ENCODE measurements at regions not wholly inside any gene's neighbourhood (a gene's known extent, or its start where the extent isn't known, plus 50 kb on each side); places are given as distances from the start of the nearest gene placed in this dataset.
A peak's percentile ranks its signal among the peaks of the same experiment; 100 is the strongest.

DNA sequence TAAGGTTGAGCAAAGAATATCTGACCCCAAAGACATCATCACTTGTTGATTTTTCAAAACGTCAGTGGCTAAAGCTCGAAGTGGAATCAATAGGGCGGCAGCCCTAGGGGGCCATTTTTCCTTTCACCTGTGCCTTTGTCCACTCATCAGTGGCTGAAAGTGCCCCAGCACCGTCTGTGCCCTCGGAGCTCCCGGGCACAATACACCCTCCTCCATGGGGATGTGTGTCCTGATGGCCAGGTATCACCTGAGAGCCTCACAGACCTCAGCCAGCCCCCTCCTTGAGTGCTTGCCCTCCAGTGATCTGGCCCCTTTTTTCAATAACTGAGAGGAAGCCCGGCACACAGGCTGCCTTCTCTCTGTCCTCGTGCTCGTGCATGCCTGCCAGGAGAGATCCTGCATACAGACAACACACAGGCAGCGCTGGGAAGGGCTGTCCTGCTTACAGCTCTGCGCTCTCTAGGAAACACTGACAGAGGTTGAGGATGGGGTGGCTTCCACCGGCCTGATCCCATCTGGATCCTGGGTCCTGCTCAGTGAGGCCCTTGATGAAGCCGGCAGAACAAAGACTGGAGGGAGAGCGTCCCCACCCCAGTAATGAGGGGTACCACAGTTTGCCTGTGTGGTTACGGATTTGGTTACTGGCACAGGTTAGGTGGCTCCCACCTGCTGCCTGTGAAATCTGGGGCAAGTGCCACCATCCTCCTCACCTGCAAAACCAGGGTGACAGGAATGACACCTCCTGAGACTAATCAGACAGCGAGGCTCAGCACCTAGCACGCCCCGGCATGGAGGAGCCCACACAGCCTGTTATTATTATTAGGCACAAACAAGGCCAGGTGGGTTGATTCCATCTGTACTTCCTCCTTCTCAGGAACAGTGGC lies 197.5 kb upstream of the RAB6C start:
- no peak overlapping the region for H3K27ac ChIP-seq (ENCODE audit: low read depth in 2 of 2, low read length in 1 of 2)
- POLR2A ChIA-PET, result no interaction called here
- H3K4me2 ChIP-seq, result no peak overlapping the region
- CTCF ChIA-PET, result interaction anchor here (0.6 to 1.0 kb wide), 2 partner anchors 9 to 160 kb away, joined by 3 to 4 read pairs; no protein-coding TSS in a partner anchor
- DNase-seq, result peak; percentile 22
- H3K79me2 ChIP-seq (ENCODE audit: insufficient read depth), result no peaks in the 10 kb centered on the region
- no peaks in the 10 kb centered on the region for H4K20me1 ChIP-seq (ENCODE audit: insufficient read depth)
- no peak overlapping the region for H2AFZ ChIP-seq (ENCODE audit: low read depth)
- H3K9me2 ChIP-seq, result no peaks in the 10 kb centered on the region
- no peak for TF ChIP-seq NRF1 (IDR thresholded peaks at IDR 0.05; ENCODE audit: low read depth, low read length)
- TF ChIP-seq, protein P1, sequence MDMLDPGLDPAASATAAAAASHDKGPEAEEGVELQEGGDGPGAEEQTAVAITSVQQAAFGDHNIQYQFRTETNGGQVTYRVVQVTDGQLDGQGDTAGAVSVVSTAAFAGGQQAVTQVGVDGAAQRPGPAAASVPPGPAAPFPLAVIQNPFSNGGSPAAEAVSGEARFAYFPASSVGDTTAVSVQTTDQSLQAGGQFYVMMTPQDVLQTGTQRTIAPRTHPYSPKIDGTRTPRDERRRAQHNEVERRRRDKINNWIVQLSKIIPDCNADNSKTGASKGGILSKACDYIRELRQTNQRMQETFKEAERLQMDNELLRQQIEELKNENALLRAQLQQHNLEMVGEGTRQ (IDR thresholded peaks at IDR 0.05; ENCODE audit: borderline replicate concordance, low read depth, low read length), result no peak
- H3K36me3 ChIP-seq (replicated peaks in 1 of 2; ENCODE audit: control insufficient read depth in 1 of 2, insufficient read depth in 2 of 2, low read length in 1 of 2), result no peaks in the 10 kb centered on the region
- 34% methylated on average over 15 of the region's 18 CpGs for WGBS (ENCODE audit: low lambda C conversion rate)
- H3K4me1 ChIP-seq (ENCODE audit: control insufficient read depth in 1 of 2, insufficient read depth in 2 of 2, low read depth in 1 of 2, low read length in 1 of 2), result peaks cover 0 to 10% of the 10 kb centered on the region in 2 experiments; a peak in 1 of 4 replicates
- H3K27me3 ChIP-seq (ENCODE audit: insufficient read depth), result no peaks in the 10 kb centered on the region
- H3K4me3 ChIP-seq (ENCODE audit: low read depth in 2 of 2, low read length in 1 of 2), result no peak overlapping the region
- H3K9me3 ChIP-seq, result no peaks in the 10 kb centered on the region
- no peak overlapping the region for H3K9ac ChIP-seq
- H3F3A ChIP-seq (replicated peaks; ENCODE audit: insufficient read depth), result no peaks in the 10 kb centered on the region

DNA sequence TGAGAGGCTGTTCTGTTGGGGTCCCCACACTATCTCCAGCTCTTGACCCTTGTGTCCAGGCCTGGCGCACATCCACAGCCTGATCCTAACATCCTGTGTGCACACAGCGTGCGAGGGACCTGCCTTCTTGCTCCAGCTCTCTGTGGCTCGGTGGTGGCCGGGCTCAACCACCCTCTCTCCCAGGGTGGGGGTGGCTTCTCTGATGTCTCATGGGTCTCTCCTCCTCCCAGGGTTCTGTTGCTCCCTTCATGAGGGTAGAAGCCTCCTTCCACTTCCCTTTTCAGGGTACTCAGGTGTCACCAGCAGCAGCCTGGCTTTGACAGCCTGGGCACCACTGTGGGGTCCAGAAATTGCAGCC lies 196.9 kb upstream of the RAB6C start:
- Histone ChIP-seq H3K9ac (no peak overlapping the region), H3K9me2 (no peaks in the 10 kb centered on the region), H3K27me3 (ENCODE audit: insufficient read depth) (no peaks in the 10 kb centered on the region), H3K4me3 (ENCODE audit: low read depth in 2 of 2, low read length in 1 of 2) (no peak overlapping the region), H3K4me1 (ENCODE audit: control insufficient read depth in 1 of 2, insufficient read depth in 2 of 2, low read depth in 1 of 2, low read length in 1 of 2) (peaks cover 0 to 10% of the 10 kb centered on the region in 2 experiments; a peak in 1 of 4 replicates), H4K20me1 (ENCODE audit: insufficient read depth) (no peaks in the 10 kb centered on the region), H3K79me2 (ENCODE audit: insufficient read depth) (no peaks in the 10 kb centered on the region), H2AFZ (ENCODE audit: low read depth) (no peak overlapping the region), H3K9me3 (no peaks in the 10 kb centered on the region), H3K27ac (ENCODE audit: low read depth in 2 of 2, low read length in 1 of 2) (no peak overlapping the region), H3F3A (replicated peaks; ENCODE audit: insufficient read depth) (no peaks in the 10 kb centered on the region), H3K36me3 (replicated peaks in 1 of 2; ENCODE audit: control insufficient read depth in 1 of 2, insufficient read depth in 2 of 2, low read length in 1 of 2) (no peaks in the 10 kb centered on the region), H3K4me2 (no peak overlapping the region)
- ChIA-PET POLR2A (no interaction called here), CTCF (no interaction called here)
- DNase-seq, result peak; percentile 8
- TF ChIP-seq TEAD4 (IDR thresholded peaks at IDR 0.05; ENCODE audit: borderline replicate concordance, insufficient read depth), result no peak
- TF ChIP-seq MEF2A (IDR thresholded peaks at IDR 0.05; ENCODE audit: borderline replicate concordance, low read depth), result no peak
- TF ChIP-seq, protein P2, sequence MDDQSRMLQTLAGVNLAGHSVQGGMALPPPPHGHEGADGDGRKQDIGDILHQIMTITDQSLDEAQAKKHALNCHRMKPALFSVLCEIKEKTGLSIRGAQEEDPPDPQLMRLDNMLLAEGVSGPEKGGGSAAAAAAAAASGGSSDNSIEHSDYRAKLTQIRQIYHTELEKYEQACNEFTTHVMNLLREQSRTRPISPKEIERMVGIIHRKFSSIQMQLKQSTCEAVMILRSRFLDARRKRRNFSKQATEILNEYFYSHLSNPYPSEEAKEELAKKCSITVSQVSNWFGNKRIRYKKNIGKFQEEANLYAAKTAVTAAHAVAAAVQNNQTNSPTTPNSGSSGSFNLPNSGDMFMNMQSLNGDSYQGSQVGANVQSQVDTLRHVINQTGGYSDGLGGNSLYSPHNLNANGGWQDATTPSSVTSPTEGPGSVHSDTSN (IDR thresholded peaks at IDR 0.05), result no peak
- WGBS (ENCODE audit: low lambda C conversion rate), result 60% methylated on average over 5 of the region's 5 CpGs

DNA sequence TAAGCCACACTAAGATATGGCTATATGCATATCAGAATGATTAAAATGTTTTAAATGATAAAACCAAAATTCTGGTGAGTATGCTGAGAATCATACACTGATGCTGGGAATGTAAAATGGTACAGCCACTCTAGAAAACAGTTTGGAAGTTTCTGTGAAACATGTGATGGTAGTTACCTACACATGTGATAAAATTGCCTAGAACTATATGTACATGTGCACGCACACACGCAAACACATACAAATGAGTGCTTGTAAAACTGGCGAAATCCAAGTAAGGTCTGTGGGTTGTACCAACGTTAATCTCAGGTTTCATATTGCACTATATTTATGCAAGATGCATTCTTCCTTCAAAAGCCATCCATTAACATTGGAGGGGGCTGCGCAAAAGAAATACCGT lies 195.0 kb upstream of the RAB6C start:
- peaks cover 0 to 10% of the 10 kb centered on the region in 2 experiments; a peak in 1 of 4 replicates for H3K4me1 ChIP-seq (ENCODE audit: control insufficient read depth in 1 of 2, insufficient read depth in 2 of 2, low read depth in 1 of 2, low read length in 1 of 2)
- no peaks in the 10 kb centered on the region for H3K79me2 ChIP-seq (ENCODE audit: insufficient read depth)
- no peaks in the 10 kb centered on the region for H4K20me1 ChIP-seq (ENCODE audit: insufficient read depth)
- H3F3A ChIP-seq (replicated peaks; ENCODE audit: insufficient read depth), result no peaks in the 10 kb centered on the region
- no peaks in the 10 kb centered on the region for H3K9me2 ChIP-seq
- ChIA-PET POLR2A (no interaction called here), CTCF (no interaction called here)
- no peak overlapping the region for H3K27ac ChIP-seq (ENCODE audit: low read depth in 2 of 2, low read length in 1 of 2)
- no peak overlapping the region for H3K9ac ChIP-seq
- no peak overlapping the region for H3K4me2 ChIP-seq
- WGBS (ENCODE audit: low lambda C conversion rate), result 69% methylated on average over 6 of the region's 6 CpGs
- H3K36me3 ChIP-seq (replicated peaks in 1 of 2; ENCODE audit: control insufficient read depth in 1 of 2, insufficient read depth in 2 of 2, low read length in 1 of 2), result no peaks in the 10 kb centered on the region
- no peaks in the 10 kb centered on the region for H3K9me3 ChIP-seq
- H2AFZ ChIP-seq (ENCODE audit: low read depth), result no peak overlapping the region
- DNase-seq, result no peak
- H3K27me3 ChIP-seq (ENCODE audit: insufficient read depth), result no peaks in the 10 kb centered on the region
- no peak overlapping the region for H3K4me3 ChIP-seq (ENCODE audit: low read depth in 2 of 2, low read length in 1 of 2)
- no peak for TF ChIP-seq NRF1 (IDR thresholded peaks at IDR 0.05; ENCODE audit: low read depth, low read length)
- no peak for TF ChIP-seq SMC3 (IDR thresholded peaks at IDR 0.05; ENCODE audit: low read depth, low read length)
- TF ChIP-seq, protein P3, sequence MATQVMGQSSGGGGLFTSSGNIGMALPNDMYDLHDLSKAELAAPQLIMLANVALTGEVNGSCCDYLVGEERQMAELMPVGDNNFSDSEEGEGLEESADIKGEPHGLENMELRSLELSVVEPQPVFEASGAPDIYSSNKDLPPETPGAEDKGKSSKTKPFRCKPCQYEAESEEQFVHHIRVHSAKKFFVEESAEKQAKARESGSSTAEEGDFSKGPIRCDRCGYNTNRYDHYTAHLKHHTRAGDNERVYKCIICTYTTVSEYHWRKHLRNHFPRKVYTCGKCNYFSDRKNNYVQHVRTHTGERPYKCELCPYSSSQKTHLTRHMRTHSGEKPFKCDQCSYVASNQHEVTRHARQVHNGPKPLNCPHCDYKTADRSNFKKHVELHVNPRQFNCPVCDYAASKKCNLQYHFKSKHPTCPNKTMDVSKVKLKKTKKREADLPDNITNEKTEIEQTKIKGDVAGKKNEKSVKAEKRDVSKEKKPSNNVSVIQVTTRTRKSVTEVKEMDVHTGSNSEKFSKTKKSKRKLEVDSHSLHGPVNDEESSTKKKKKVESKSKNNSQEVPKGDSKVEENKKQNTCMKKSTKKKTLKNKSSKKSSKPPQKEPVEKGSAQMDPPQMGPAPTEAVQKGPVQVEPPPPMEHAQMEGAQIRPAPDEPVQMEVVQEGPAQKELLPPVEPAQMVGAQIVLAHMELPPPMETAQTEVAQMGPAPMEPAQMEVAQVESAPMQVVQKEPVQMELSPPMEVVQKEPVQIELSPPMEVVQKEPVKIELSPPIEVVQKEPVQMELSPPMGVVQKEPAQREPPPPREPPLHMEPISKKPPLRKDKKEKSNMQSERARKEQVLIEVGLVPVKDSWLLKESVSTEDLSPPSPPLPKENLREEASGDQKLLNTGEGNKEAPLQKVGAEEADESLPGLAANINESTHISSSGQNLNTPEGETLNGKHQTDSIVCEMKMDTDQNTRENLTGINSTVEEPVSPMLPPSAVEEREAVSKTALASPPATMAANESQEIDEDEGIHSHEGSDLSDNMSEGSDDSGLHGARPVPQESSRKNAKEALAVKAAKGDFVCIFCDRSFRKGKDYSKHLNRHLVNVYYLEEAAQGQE (IDR thresholded peaks at IDR 0.05; ENCODE audit: low read depth, low read length), result no peak
- no peak for TF ChIP-seq RAD21 (IDR thresholded peaks at IDR 0.05; ENCODE audit: low read length)
- TF ChIP-seq MXI1 (IDR thresholded peaks at IDR 0.05; ENCODE audit: low read depth, low read length), result no peak
- TF ChIP-seq, protein P1 (IDR thresholded peaks at IDR 0.05; ENCODE audit: borderline replicate concordance, low read depth, low read length), result no peak
- TF ChIP-seq, protein P4, sequence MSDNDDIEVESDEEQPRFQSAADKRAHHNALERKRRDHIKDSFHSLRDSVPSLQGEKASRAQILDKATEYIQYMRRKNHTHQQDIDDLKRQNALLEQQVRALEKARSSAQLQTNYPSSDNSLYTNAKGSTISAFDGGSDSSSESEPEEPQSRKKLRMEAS (IDR thresholded peaks at IDR 0.05; ENCODE audit: low read depth), result no peak
- TF ChIP-seq GABPA (IDR thresholded peaks at IDR 0.05; ENCODE audit: low read depth), result no peak
- TF ChIP-seq EZH2phosphoT487 (IDR thresholded peaks at IDR 0.05; ENCODE audit: borderline replicate concordance, low read depth), result no peak
- no peak for TF ChIP-seq SIN3A (IDR thresholded peaks at IDR 0.05; ENCODE audit: borderline replicate concordance, low read depth, low read length)

Data from SK-N-SH (cell line).